SK-N-SH (cell line): ENCODE measurements at regions not wholly inside any gene's neighbourhood (a gene's known extent, or its start where the extent isn't known, plus 50 kb on each side); places are given as distances from the start of the nearest gene placed in this dataset.

Experiments used
- NRF1 ChIP-seq: IDR thresholded peaks from 2 replicates; pipeline ENCODE4 v1.6.1; 2012; ENCODE audit warnings: low read depth, mild to moderate bottlenecking, low read length
- TF ChIP-seq, protein P1 (sequence below): fragments of 200-600 bp; sonication (generic); IDR thresholded peaks from 2 replicates; pipeline ENCODE4 v1.6.1; 2017; ENCODE audit warnings: antibody characterized with exemption, mild to moderate bottlenecking, moderate library complexity

DNA sequence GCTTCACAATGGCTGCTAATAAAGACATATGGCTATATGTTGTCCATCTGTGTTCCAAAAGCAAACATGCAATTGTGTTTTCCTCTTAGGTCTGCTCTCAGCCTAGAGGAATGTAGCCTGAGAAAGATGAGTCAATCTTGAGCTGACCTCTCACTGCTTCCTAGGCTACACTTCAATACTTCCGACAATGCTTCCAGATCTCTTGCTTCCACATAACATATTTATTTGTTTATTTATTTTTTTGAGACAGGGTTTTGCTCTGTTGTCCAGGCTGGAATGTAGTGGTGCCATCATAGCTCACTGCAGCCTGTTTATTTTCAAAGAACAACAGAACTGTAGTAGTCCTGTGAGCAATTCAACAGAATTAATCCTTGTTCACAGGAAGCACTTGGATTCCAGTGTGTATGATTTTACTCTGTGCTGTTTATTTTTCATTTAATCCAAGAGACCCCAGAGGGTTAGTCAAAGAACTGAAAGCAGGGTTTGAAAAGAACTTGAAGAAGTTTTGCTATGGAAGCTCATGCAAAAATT, 437.9 kb downstream of the TXNL1 start:
- TF ChIP-seq, protein P1, sequence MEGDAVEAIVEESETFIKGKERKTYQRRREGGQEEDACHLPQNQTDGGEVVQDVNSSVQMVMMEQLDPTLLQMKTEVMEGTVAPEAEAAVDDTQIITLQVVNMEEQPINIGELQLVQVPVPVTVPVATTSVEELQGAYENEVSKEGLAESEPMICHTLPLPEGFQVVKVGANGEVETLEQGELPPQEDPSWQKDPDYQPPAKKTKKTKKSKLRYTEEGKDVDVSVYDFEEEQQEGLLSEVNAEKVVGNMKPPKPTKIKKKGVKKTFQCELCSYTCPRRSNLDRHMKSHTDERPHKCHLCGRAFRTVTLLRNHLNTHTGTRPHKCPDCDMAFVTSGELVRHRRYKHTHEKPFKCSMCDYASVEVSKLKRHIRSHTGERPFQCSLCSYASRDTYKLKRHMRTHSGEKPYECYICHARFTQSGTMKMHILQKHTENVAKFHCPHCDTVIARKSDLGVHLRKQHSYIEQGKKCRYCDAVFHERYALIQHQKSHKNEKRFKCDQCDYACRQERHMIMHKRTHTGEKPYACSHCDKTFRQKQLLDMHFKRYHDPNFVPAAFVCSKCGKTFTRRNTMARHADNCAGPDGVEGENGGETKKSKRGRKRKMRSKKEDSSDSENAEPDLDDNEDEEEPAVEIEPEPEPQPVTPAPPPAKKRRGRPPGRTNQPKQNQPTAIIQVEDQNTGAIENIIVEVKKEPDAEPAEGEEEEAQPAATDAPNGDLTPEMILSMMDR: no peak
- TF ChIP-seq NRF1: no peak
